Mesendoderm (in vitro differentiated cells): ENCODE measurements at regions not wholly inside any gene's neighbourhood (a gene's known extent, or its start where the extent isn't known, plus 50 kb on each side); places are given as distances from the start of the nearest gene placed in this dataset.

Experiments used
- DNase-seq: peaks from one replicate; pipeline ENCODE4 v3.0.0; 2013
- H2AK5ac ChIP-seq: 2 replicates; pipeline ENCODE4 v1.6.1; 2013; ENCODE audit warnings: low read length, inconsistent platforms
- H2BK120ac ChIP-seq: 2 replicates; pipeline ENCODE4 v1.6.1; 2013; ENCODE audit warnings: low read depth, mild to moderate bottlenecking, low read length, moderate library complexity, mixed read lengths
- H2BK15ac ChIP-seq: replicated peaks from 2 replicates; pipeline ENCODE4 v1.6.1; 2013; ENCODE audit warnings: low read depth, mild to moderate bottlenecking, moderate library complexity
- H2BK5ac ChIP-seq: 2 replicates; pipeline ENCODE4 v1.6.1; 2013; ENCODE audit warnings: low read length, inconsistent platforms
- H3K18ac ChIP-seq: 2 replicates; pipeline ENCODE4 v1.6.1; 2013; ENCODE audit warnings: mild to moderate bottlenecking, low read length, mixed read lengths
- H3K23ac ChIP-seq: one replicate; pipeline ENCODE4 v1.6.1; 2013; ENCODE audit warnings: low read length
- H3K27ac ChIP-seq: 2 replicates; pipeline ENCODE4 v1.5.1; 2013; ENCODE audit warnings: low read depth, mild to moderate bottlenecking, inconsistent platforms, low read length, moderate library complexity
- H3K27me3 ChIP-seq: 2 replicates; pipeline ENCODE4 v1.6.1; 2013; ENCODE audit warnings: low read length, control low read depth, mild to moderate bottlenecking, inconsistent platforms; ENCODE audit not compliant: insufficient read depth, poor library complexity
- H3K36me3 ChIP-seq: 2 replicates; pipeline ENCODE4 v1.6.1; 2013; ENCODE audit warnings: low read length, inconsistent platforms; ENCODE audit not compliant: control insufficient read depth, insufficient read depth
- H3K4ac ChIP-seq: one replicate; pipeline ENCODE4 v1.6.1; 2013; ENCODE audit warnings: low read depth, mild to moderate bottlenecking, low read length, moderate library complexity
- H3K4me1 ChIP-seq: 2 replicates; pipeline ENCODE4 v1.6.1; 2013; ENCODE audit warnings: low read depth, low read length, inconsistent platforms; ENCODE audit not compliant: control insufficient read depth
- H3K4me2 ChIP-seq: 2 replicates; pipeline ENCODE4 v1.6.1; 2013; ENCODE audit warnings: low read length
- H3K4me3 ChIP-seq: 2 replicates; pipeline ENCODE4 v1.5.1; 2013; ENCODE audit warnings: mild to moderate bottlenecking, low read length
- H3K56ac ChIP-seq: one replicate; pipeline ENCODE4 v1.6.1; 2013; ENCODE audit warnings: low read length
- H3K79me1 ChIP-seq: 2 replicates; pipeline ENCODE4 v1.6.1; 2013; ENCODE audit warnings: low read length, inconsistent platforms
- H3K79me2 ChIP-seq: 2 replicates; pipeline ENCODE4 v1.6.1; 2013; ENCODE audit warnings: mild to moderate bottlenecking, low read length; ENCODE audit not compliant: control insufficient read depth, insufficient read depth
- H3K9ac ChIP-seq: 2 replicates; pipeline ENCODE4 v1.6.1; 2013; ENCODE audit warnings: low read length, inconsistent platforms
- H4K5ac ChIP-seq: one replicate; pipeline ENCODE4 v1.6.1; 2013; ENCODE audit warnings: low read length
- H4K8ac ChIP-seq: one replicate; pipeline ENCODE4 v1.6.1; 2013; ENCODE audit warnings: low read depth, mild to moderate bottlenecking, control low read depth, low read length, moderate library complexity
- WGBS: extraction: QIAGEN DNeasy Blood & Tissue Kit; methylation state at CpG from one replicate; pipeline ENCODE4 v1.1.7; 2013; ENCODE audit warnings: low lambda C conversion rate, missing lambda C conversion rate; ENCODE audit not compliant: insufficient coverage; ENCODE audit errors: extremely low coverage; 5-methylcytosine and 5-hydroxymethylcytosine counted together

GRCh38 chr6:92008757-92009502 is 1410.4 kb downstream of the EPHA7 start:
- no peak overlapping the region for H2BK120ac ChIP-seq
- H3K79me1 ChIP-seq, result no peaks in the 10 kb centered on the region
- H3K79me2 ChIP-seq, result no peaks in the 10 kb centered on the region
- H4K8ac ChIP-seq, result no peak overlapping the region
- DNase-seq, result no peak
- H3K27ac ChIP-seq, result no peak overlapping the region
- H4K5ac ChIP-seq, result no peak overlapping the region
- no peak overlapping the region for H3K4ac ChIP-seq
- no peaks in the 10 kb centered on the region for H3K27me3 ChIP-seq
- no peak overlapping the region for H3K18ac ChIP-seq
- no CpG with 5 or more reads among the region's 7 CpGs for WGBS
- no peak overlapping the region for H3K4me3 ChIP-seq
- H3K23ac ChIP-seq, result no peak overlapping the region
- H3K36me3 ChIP-seq, result no peaks in the 10 kb centered on the region
- H3K56ac ChIP-seq, result no peak overlapping the region
- no peak overlapping the region for H3K4me2 ChIP-seq
- no peak overlapping the region for H2BK15ac ChIP-seq
- no peak overlapping the region for H2BK5ac ChIP-seq
- H3K9ac ChIP-seq, result no peak overlapping the region
- H2AK5ac ChIP-seq, result no peak overlapping the region
- H3K4me1 ChIP-seq, result no peaks in the 10 kb centered on the region

- Histone ChIP-seq H3K56ac (no peak overlapping the region), H3K27ac (no peak overlapping the region), H3K18ac (no peak overlapping the region), H4K8ac (no peak overlapping the region), H2AK5ac (no peak overlapping the region), H4K5ac (no peak overlapping the region), H3K36me3 (no peaks in the 10 kb centered on the region), H3K4me3 (no peak overlapping the region), H3K79me1 (no peaks in the 10 kb centered on the region), H3K4me2 (no peak overlapping the region), H3K4ac (no peak overlapping the region), H2BK15ac (no peak overlapping the region), H3K23ac (no peak overlapping the region), H3K27me3 (no peaks in the 10 kb centered on the region), H2BK120ac (no peak overlapping the region), H3K79me2 (no peaks in the 10 kb centered on the region), H3K9ac (no peak overlapping the region), H3K4me1 (no peaks in the 10 kb centered on the region), H2BK5ac (no peak overlapping the region)
- WGBS, result no CpG with 5 or more reads among the region's 3 CpGs
- DNase-seq, result no peak
Observed at GRCh38 chr6:92000112-92000511, 1413.2 kb upstream of the MAP3K7 start.

- no peak overlapping the region for H4K8ac ChIP-seq
- H2BK120ac ChIP-seq, result no peak overlapping the region
- H3K36me3 ChIP-seq, result no peaks in the 10 kb centered on the region
- H3K27me3 ChIP-seq, result no peaks in the 10 kb centered on the region
- H3K23ac ChIP-seq, result no peak overlapping the region
- no peak overlapping the region for H3K18ac ChIP-seq
- H3K27ac ChIP-seq, result no peak overlapping the region
- H4K5ac ChIP-seq, result no peak overlapping the region
- no peaks in the 10 kb centered on the region for H3K4me1 ChIP-seq
- no peak overlapping the region for H3K56ac ChIP-seq
- H3K79me2 ChIP-seq, result no peaks in the 10 kb centered on the region
- no CpG with 5 or more reads among the region's 1 CpG for WGBS
- H3K79me1 ChIP-seq, result no peaks in the 10 kb centered on the region
- no peak overlapping the region for H3K9ac ChIP-seq
- no peak overlapping the region for H2BK5ac ChIP-seq
- no peak overlapping the region for H3K4me2 ChIP-seq
- no peak overlapping the region for H2AK5ac ChIP-seq
- no peak overlapping the region for H3K4me3 ChIP-seq
- no peak overlapping the region for H2BK15ac ChIP-seq
- no peak overlapping the region for H3K4ac ChIP-seq
- DNase-seq, result no peak
Observed at GRCh38 chr6:91994787-91995186, 1407.9 kb upstream of the MAP3K7 start.

GRCh38 chr6:91982559-91982958 is 1395.7 kb upstream of the MAP3K7 start:
- no peak overlapping the region for H3K4me2 ChIP-seq
- H2BK5ac ChIP-seq, result no peak overlapping the region
- H3K79me2 ChIP-seq, result no peaks in the 10 kb centered on the region
- no peak overlapping the region for H3K27ac ChIP-seq
- H4K8ac ChIP-seq, result no peak overlapping the region
- no peaks in the 10 kb centered on the region for H3K36me3 ChIP-seq
- no peak overlapping the region for H2BK15ac ChIP-seq
- no peak overlapping the region for H2AK5ac ChIP-seq
- H3K9ac ChIP-seq, result no peak overlapping the region
- H2BK120ac ChIP-seq, result no peak overlapping the region
- H3K79me1 ChIP-seq, result no peaks in the 10 kb centered on the region
- no peaks in the 10 kb centered on the region for H3K27me3 ChIP-seq
- DNase-seq, result no peak
- no peak overlapping the region for H3K4ac ChIP-seq
- H4K5ac ChIP-seq, result no peak overlapping the region
- H3K18ac ChIP-seq, result no peak overlapping the region
- no peak overlapping the region for H3K23ac ChIP-seq
- no peak overlapping the region for H3K56ac ChIP-seq
- no peaks in the 10 kb centered on the region for H3K4me1 ChIP-seq
- H3K4me3 ChIP-seq, result no peak overlapping the region

- no peaks in the 10 kb centered on the region for H3K4me1 ChIP-seq
- no peak overlapping the region for H3K56ac ChIP-seq
- H3K27ac ChIP-seq, result no peak overlapping the region
- no peaks in the 10 kb centered on the region for H3K27me3 ChIP-seq
- H2AK5ac ChIP-seq, result no peak overlapping the region
- no peak for DNase-seq
- H4K8ac ChIP-seq, result no peak overlapping the region
- H2BK15ac ChIP-seq, result no peak overlapping the region
- no CpG with 5 or more reads among the region's 1 CpG for WGBS
- no peaks in the 10 kb centered on the region for H3K79me1 ChIP-seq
- H3K4ac ChIP-seq, result no peak overlapping the region
- no peak overlapping the region for H3K4me3 ChIP-seq
- no peaks in the 10 kb centered on the region for H3K79me2 ChIP-seq
- H4K5ac ChIP-seq, result no peak overlapping the region
- no peak overlapping the region for H3K18ac ChIP-seq
- H3K9ac ChIP-seq, result no peak overlapping the region
- H3K36me3 ChIP-seq, result no peaks in the 10 kb centered on the region
- no peak overlapping the region for H2BK120ac ChIP-seq
- H3K4me2 ChIP-seq, result no peak overlapping the region
- no peak overlapping the region for H2BK5ac ChIP-seq
- no peak overlapping the region for H3K23ac ChIP-seq
Observed at GRCh38 chr6:91976797-91977196, 1389.9 kb upstream of the MAP3K7 start.

- no peak overlapping the region for H3K23ac ChIP-seq
- no peaks in the 10 kb centered on the region for H3K36me3 ChIP-seq
- no peaks in the 10 kb centered on the region for H3K27me3 ChIP-seq
- no peaks in the 10 kb centered on the region for H3K4me1 ChIP-seq
- no peak overlapping the region for H3K4me2 ChIP-seq
- H2BK120ac ChIP-seq, result no peak overlapping the region
- H4K8ac ChIP-seq, result no peak overlapping the region
- H2BK5ac ChIP-seq, result no peak overlapping the region
- no peak overlapping the region for H3K4ac ChIP-seq
- H2BK15ac ChIP-seq, result no peak overlapping the region
- no peaks in the 10 kb centered on the region for H3K79me2 ChIP-seq
- H3K18ac ChIP-seq, result no peak overlapping the region
- no peak overlapping the region for H3K56ac ChIP-seq
- H2AK5ac ChIP-seq, result no peak overlapping the region
- DNase-seq, result no peak
- WGBS, result no CpG with 5 or more reads among the region's 2 CpGs
- H3K9ac ChIP-seq, result no peak overlapping the region
- no peaks in the 10 kb centered on the region for H3K79me1 ChIP-seq
- no peak overlapping the region for H3K27ac ChIP-seq
- H4K5ac ChIP-seq, result no peak overlapping the region
- no peak overlapping the region for H3K4me3 ChIP-seq
Observed at GRCh38 chr6:91970700-91971099, 1383.8 kb upstream of the MAP3K7 start.
